Ectodermal cell (in vitro differentiated cells): ENCODE measurements at regions not wholly inside any gene's neighbourhood (a gene's known extent, or its start where the extent isn't known, plus 50 kb on each side); places are given as distances from the start of the nearest gene placed in this dataset.

Source experiments
- H3K27ac ChIP-seq: 2 replicates; pipeline ENCODE4 v1.7.0; 2013; ENCODE audit warnings: mild to moderate bottlenecking, low read depth, low read length; ENCODE audit not compliant: insufficient read depth, poor library complexity, severe bottlenecking
- H3K27me3 ChIP-seq: 2 replicates; pipeline ENCODE4 v1.7.0; 2013; ENCODE audit warnings: mild to moderate bottlenecking, low read length; ENCODE audit not compliant: insufficient read depth, control insufficient read depth, poor library complexity, severe bottlenecking
- H3K36me3 ChIP-seq: one replicate; pipeline ENCODE4 v1.7.0; 2013; ENCODE audit warnings: low read length; ENCODE audit not compliant: control insufficient read depth, insufficient read depth
- H3K4me1 ChIP-seq: one replicate; pipeline ENCODE4 v1.7.0; 2013; ENCODE audit warnings: low read length; ENCODE audit not compliant: control insufficient read depth, insufficient read depth
- H3K4me3 ChIP-seq: 2 replicates; pipeline ENCODE4 v1.7.0; 2013; ENCODE audit warnings: low read depth, low read length, control low read depth; ENCODE audit not compliant: insufficient read depth
- H3K9me3 ChIP-seq: 2 replicates; pipeline ENCODE4 v1.7.0; 2013; ENCODE audit warnings: mild to moderate bottlenecking, low read length, moderate library complexity; ENCODE audit not compliant: control insufficient read depth
- whole genome bisulfite sequencing, 2 experiments: methylation state at CpG; one replicate each; pipeline ENCODE4 v1.1.7; 2013; ENCODE audit warnings: missing lambda C conversion rate in 2 of 2; 5-methylcytosine and 5-hydroxymethylcytosine counted together

GRCh38 chr3:20776286-20776685 lies 590.3 kb upstream of the SGO1 start:
- Histone ChIP-seq H3K9me3 (no peaks in the 10 kb centered on the region), H3K4me3 (no peak overlapping the region), H3K36me3 (no peaks in the 10 kb centered on the region), H3K4me1 (no peaks in the 10 kb centered on the region), H3K27me3 (no peaks in the 10 kb centered on the region), H3K27ac (no peak overlapping the region)
- WGBS, 2 experiments: 50 to 67% methylated on average over 1 of the region's 1 CpG

GRCh38 chr3:20773320-20773984 lies 587.4 kb upstream of the SGO1 start:
- no peaks in the 10 kb centered on the region for H3K36me3 ChIP-seq
- no peaks in the 10 kb centered on the region for H3K9me3 ChIP-seq
- no peaks in the 10 kb centered on the region for H3K27me3 ChIP-seq
- WGBS, 2 experiments: 90 to 91% methylated on average over 5 of the region's 5 CpGs
- H3K27ac ChIP-seq: no peak overlapping the region
- H3K4me1 ChIP-seq: no peaks in the 10 kb centered on the region
- H3K4me3 ChIP-seq: no peak overlapping the region

- no peak overlapping the region for H3K27ac ChIP-seq
- no peaks in the 10 kb centered on the region for H3K4me1 ChIP-seq
- no peaks in the 10 kb centered on the region for H3K27me3 ChIP-seq
- H3K36me3 ChIP-seq: no peaks in the 10 kb centered on the region
- H3K9me3 ChIP-seq: no peaks in the 10 kb centered on the region
- H3K4me3 ChIP-seq: no peak overlapping the region
Measured at GRCh38 chr3:20772869-20773268, 586.9 kb upstream of the SGO1 start.

GRCh38 chr3:20769430-20769829 lies 583.4 kb upstream of the SGO1 start:
- Histone ChIP-seq H3K9me3 (no peaks in the 10 kb centered on the region), H3K4me3 (no peak overlapping the region), H3K27me3 (no peaks in the 10 kb centered on the region), H3K36me3 (no peaks in the 10 kb centered on the region), H3K4me1 (no peaks in the 10 kb centered on the region), H3K27ac (no peak overlapping the region)
- 90 to 91% methylated on average over 4 of the region's 4 CpGs for WGBS, 2 experiments

GRCh38 chr3:20760981-20761380 lies 575.0 kb upstream of the SGO1 start:
- Histone ChIP-seq H3K4me3 (no peak overlapping the region), H3K27me3 (no peaks in the 10 kb centered on the region), H3K36me3 (no peaks in the 10 kb centered on the region), H3K9me3 (no peaks in the 10 kb centered on the region), H3K27ac (no peak overlapping the region), H3K4me1 (no peaks in the 10 kb centered on the region)

- Histone ChIP-seq H3K4me3 (no peak overlapping the region), H3K36me3 (no peaks in the 10 kb centered on the region), H3K27ac (no peak overlapping the region), H3K4me1 (no peaks in the 10 kb centered on the region), H3K27me3 (no peaks in the 10 kb centered on the region), H3K9me3 (no peaks in the 10 kb centered on the region)
- 88 to 90% methylated on average over 1 of the region's 1 CpG for WGBS, 2 experiments
Measured at GRCh38 chr3:20752416-20752815, 566.4 kb upstream of the SGO1 start.

- no peaks in the 10 kb centered on the region for H3K4me1 ChIP-seq
- H3K36me3 ChIP-seq: no peaks in the 10 kb centered on the region
- no peaks in the 10 kb centered on the region for H3K27me3 ChIP-seq
- 83 to 88% methylated on average over 3 to 4 of the region's 4 CpGs for WGBS, 2 experiments
- no peak overlapping the region for H3K27ac ChIP-seq
- no peaks in the 10 kb centered on the region for H3K9me3 ChIP-seq
- no peak overlapping the region for H3K4me3 ChIP-seq
Measured at GRCh38 chr3:20751296-20751695, 565.3 kb upstream of the SGO1 start.

- Histone ChIP-seq H3K4me1 (peaks cover 11% of the 10 kb centered on the region), H3K27ac (no peak overlapping the region), H3K4me3 (no peak overlapping the region), H3K9me3 (no peaks in the 10 kb centered on the region), H3K27me3 (no peaks in the 10 kb centered on the region), H3K36me3 (no peaks in the 10 kb centered on the region)
- WGBS, 2 experiments: 94 to 100% methylated on average over 1 of the region's 1 CpG
Measured at GRCh38 chr3:20747741-20748140, 561.7 kb upstream of the SGO1 start.

- Histone ChIP-seq H3K27ac (peak overlapping the region; percentile 57), H3K4me1 (peaks cover 19% of the 10 kb centered on the region), H3K27me3 (no peaks in the 10 kb centered on the region), H3K9me3 (no peaks in the 10 kb centered on the region), H3K36me3 (no peaks in the 10 kb centered on the region), H3K4me3 (no peak overlapping the region)
- 0% methylated on average over 1 of the region's 1 CpG; no CpG with 5 or more reads in 1 of the 2 experiments for WGBS, 2 experiments
Measured at GRCh38 chr3:20743553-20744321, 557.7 kb upstream of the SGO1 start.

- H3K9me3 ChIP-seq: no peaks in the 10 kb centered on the region
- H3K36me3 ChIP-seq: no peaks in the 10 kb centered on the region
- H3K27ac ChIP-seq: peak overlapping the region; percentile 57
- no peak overlapping the region for H3K4me3 ChIP-seq
- H3K27me3 ChIP-seq: no peaks in the 10 kb centered on the region
- 28 to 32% methylated on average over 2 of the region's 2 CpGs for WGBS, 2 experiments
- peaks cover 19% of the 10 kb centered on the region for H3K4me1 ChIP-seq
Measured at GRCh38 chr3:20742903-20743552, 557.0 kb upstream of the SGO1 start.
